ENCODE measurements at regions not wholly inside any gene's neighbourhood (a gene's known extent, or its start where the extent isn't known, plus 50 kb on each side); places are given as distances from the start of the nearest gene placed in this dataset.

GRCh38 chr4:181536811-181537434 lies 706.3 kb upstream of the TENM3 start:
- no peaks in the 10 kb centered on the region for H3K36me3 ChIP-seq (ENCODE audit: low read depth)
- no peaks in the 10 kb centered on the region for H3K4me1 ChIP-seq (ENCODE audit: insufficient read depth, poor library complexity, severe bottlenecking)
- DNase-seq (ENCODE audit: low spot score) (no peak), ATAC-seq (ENCODE audit: low read depth) (no peak)
- H3K27me3 ChIP-seq (ENCODE audit: insufficient read depth, poor library complexity, severe bottlenecking) = peaks cover 3% of the 10 kb centered on the region
- TF ChIP-seq CTCF (IDR thresholded peaks at IDR 0.05; ENCODE audit: poor library complexity, severe bottlenecking) = no peak
- H3K4me3 ChIP-seq (ENCODE audit: severe bottlenecking) = no peak overlapping the region
- no peak overlapping the region for H3K27ac ChIP-seq (ENCODE audit: poor library complexity, severe bottlenecking)
- no peaks in the 10 kb centered on the region for H3K9me3 ChIP-seq (ENCODE audit: severe bottlenecking)

GRCh38 chr4:181538431-181538830 lies 704.8 kb upstream of the TENM3 start:
- Histone ChIP-seq H3K4me3 (ENCODE audit: severe bottlenecking) (no peak overlapping the region), H3K36me3 (ENCODE audit: low read depth) (no peaks in the 10 kb centered on the region), H3K9me3 (ENCODE audit: severe bottlenecking) (no peaks in the 10 kb centered on the region), H3K27ac (ENCODE audit: poor library complexity, severe bottlenecking) (no peak overlapping the region), H3K27me3 (ENCODE audit: insufficient read depth, poor library complexity, severe bottlenecking) (no peaks in the 10 kb centered on the region), H3K4me1 (ENCODE audit: insufficient read depth, poor library complexity, severe bottlenecking) (no peaks in the 10 kb centered on the region)
- ATAC-seq (ENCODE audit: low read depth) = no peak
- no peak for TF ChIP-seq CTCF (IDR thresholded peaks at IDR 0.05; ENCODE audit: poor library complexity, severe bottlenecking)
- DNase-seq (ENCODE audit: low spot score) = no peak

GRCh38 chr4:181541396-181541795 lies 701.8 kb upstream of the TENM3 start:
- ATAC-seq (ENCODE audit: low read depth) (no peak), DNase-seq (ENCODE audit: low spot score) (no peak)
- H3K4me1 ChIP-seq (ENCODE audit: insufficient read depth, poor library complexity, severe bottlenecking) = no peaks in the 10 kb centered on the region
- no peak overlapping the region for H3K4me3 ChIP-seq (ENCODE audit: severe bottlenecking)
- H3K27me3 ChIP-seq (ENCODE audit: insufficient read depth, poor library complexity, severe bottlenecking) = no peaks in the 10 kb centered on the region
- no peaks in the 10 kb centered on the region for H3K36me3 ChIP-seq (ENCODE audit: low read depth)
- H3K27ac ChIP-seq (ENCODE audit: poor library complexity, severe bottlenecking) = no peak overlapping the region
- TF ChIP-seq CTCF (IDR thresholded peaks at IDR 0.05; ENCODE audit: poor library complexity, severe bottlenecking) = no peak
- H3K9me3 ChIP-seq (ENCODE audit: severe bottlenecking) = no peaks in the 10 kb centered on the region

GRCh38 chr4:181548873-181549575 lies 694.2 kb upstream of the TENM3 start:
- Histone ChIP-seq H3K9me3 (ENCODE audit: severe bottlenecking) (no peaks in the 10 kb centered on the region), H3K27me3 (ENCODE audit: insufficient read depth, poor library complexity, severe bottlenecking) (no peaks in the 10 kb centered on the region), H3K36me3 (ENCODE audit: low read depth) (no peaks in the 10 kb centered on the region), H3K27ac (ENCODE audit: poor library complexity, severe bottlenecking) (peak overlapping the region; percentile 54), H3K4me1 (ENCODE audit: insufficient read depth, poor library complexity, severe bottlenecking) (peaks cover 12% of the 10 kb centered on the region), H3K4me3 (ENCODE audit: severe bottlenecking) (no peak overlapping the region)
- TF ChIP-seq CTCF (IDR thresholded peaks at IDR 0.05; ENCODE audit: poor library complexity, severe bottlenecking) = no peak
- DNase-seq (ENCODE audit: low spot score) = no peak
- ATAC-seq (ENCODE audit: low read depth) = peak; percentile 89

Measured in RWPE2 (cell line).